Stimulated activated effector memory CD8-positive, alpha-beta T cell treated with anti-CD3 and anti-CD28 coated beads, Interleukin-12 subunit alpha, Interleukin-12 subunit beta, amount 100 ng/mL, for 72 hours (primary cell): ENCODE measurements at regions not wholly inside any gene's neighbourhood (a gene's known extent, or its start where the extent isn't known, plus 50 kb on each side); places are given as distances from the start of the nearest gene placed in this dataset.
"Not testable (repeated sequence)": the region's sequence is repeated elsewhere in the genome, so short reads cannot be mapped to it uniquely, and the experiment has no call there.

Source experiments
- ATAC-seq: fragments of 150-1000 bp; cut with Tn5 transposase; 2 replicates; pipeline ENCODE4 v1.10.0; 2021
- DNase-seq, 2 donors: peaks; one replicate each; pipeline ENCODE4 v3.0.0; 2021 to 2022; ENCODE audit warnings: low spot score in 2 of 2
- H3K27ac Mint-ChIP-seq: one replicate; pipeline ENCODE4 v1.8.0; 2022; ENCODE audit warnings: mild to moderate bottlenecking, mixed read lengths
- H3K36me3 Mint-ChIP-seq: one replicate; pipeline ENCODE4 v1.8.0; 2022; ENCODE audit warnings: mild to moderate bottlenecking, mixed read lengths
- H3K4me1 Mint-ChIP-seq: one replicate; pipeline ENCODE4 v1.8.0; 2022; ENCODE audit warnings: mixed read lengths
- H3K4me3 Mint-ChIP-seq: one replicate; pipeline ENCODE4 v1.8.0; 2022; ENCODE audit warnings: mild to moderate bottlenecking, mixed read lengths
- H3K9me3 Mint-ChIP-seq: one replicate; pipeline ENCODE4 v1.8.0; 2022; ENCODE audit warnings: mixed read lengths

DNA sequence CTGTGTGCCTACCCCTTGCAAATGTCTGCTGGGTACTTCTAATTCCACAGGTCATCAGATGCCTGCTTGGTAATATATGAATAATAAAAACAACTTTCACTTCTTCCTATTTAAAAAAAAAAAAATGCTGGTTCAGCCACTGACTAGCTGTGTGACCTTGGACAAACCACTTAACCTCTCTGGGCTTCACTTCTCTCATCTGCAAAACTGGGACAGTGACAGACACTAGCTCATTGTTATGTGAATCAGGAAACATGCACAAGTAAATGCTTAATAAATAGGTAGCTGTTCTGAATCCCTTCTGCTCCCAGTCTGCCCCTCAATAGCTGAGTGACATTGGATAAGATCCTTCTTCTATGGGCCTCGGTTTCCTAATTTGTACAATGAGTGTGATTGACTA is 62.6 kb upstream of the HAND1 start:
- H3K4me3 Mint-ChIP-seq: no peak overlapping the region
- DNase-seq: no peak

DNA sequence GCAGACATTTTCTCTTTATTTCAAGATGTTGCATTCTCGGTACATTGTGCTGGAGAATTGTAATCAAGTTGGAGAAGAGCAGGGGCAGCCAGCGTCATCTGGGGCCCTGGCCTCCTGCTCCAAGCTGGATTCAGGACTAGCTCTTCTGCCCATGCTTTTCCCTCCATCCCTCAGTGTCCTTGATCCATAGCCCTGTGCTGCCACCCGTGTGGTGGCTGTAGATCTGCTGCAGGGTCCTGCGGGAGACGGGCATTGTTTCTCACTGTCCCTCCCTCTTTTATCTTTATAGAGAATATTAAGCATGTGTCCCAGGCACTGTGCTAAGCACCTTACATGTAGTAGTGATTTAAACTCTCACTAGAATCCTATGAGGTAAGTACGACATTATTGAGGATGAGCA is 60.5 kb upstream of the HAND1 start:
- DNase-seq (no peak), ATAC-seq (peak; percentile 17)
- H3K27ac Mint-ChIP-seq: no peak overlapping the region
- H3K9me3 Mint-ChIP-seq: no peaks in the 10 kb centered on the region
- no peaks in the 10 kb centered on the region for H3K36me3 Mint-ChIP-seq
- H3K4me1 Mint-ChIP-seq: no peaks in the 10 kb centered on the region
- no peak overlapping the region for H3K4me3 Mint-ChIP-seq

More for the DNA sequence above, 62.6 kb upstream of the HAND1 start:
- no peaks in the 10 kb centered on the region for H3K36me3 Mint-ChIP-seq
- H3K4me1 Mint-ChIP-seq: no peaks in the 10 kb centered on the region
- no peak overlapping the region for H3K27ac Mint-ChIP-seq
- no peak for ATAC-seq
- no peaks in the 10 kb centered on the region for H3K9me3 Mint-ChIP-seq

DNA sequence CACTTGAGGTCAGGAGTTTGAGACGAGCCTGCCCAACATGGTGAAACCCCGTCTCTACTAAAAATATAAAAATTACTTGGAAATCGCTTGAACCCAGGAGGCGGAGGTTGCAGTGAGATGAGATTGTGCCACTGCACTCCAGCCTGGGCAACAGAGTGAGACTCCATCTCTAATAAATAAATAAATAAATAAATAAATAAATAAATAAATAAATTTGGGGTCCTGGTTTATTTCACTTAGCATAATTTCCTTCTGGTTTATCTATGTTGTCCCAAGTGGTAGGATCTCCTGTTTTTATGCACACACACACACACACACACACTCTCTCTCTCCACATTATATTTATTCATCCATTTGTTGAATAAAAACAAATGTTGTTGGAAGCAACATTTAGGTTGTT is 58.4 kb upstream of the HAND1 start:
- not testable (repeated sequence) for DNase-seq, H3K4me3 Mint-ChIP-seq, H3K4me1 Mint-ChIP-seq, ATAC-seq, H3K9me3 Mint-ChIP-seq, H3K27ac Mint-ChIP-seq, H3K36me3 Mint-ChIP-seq

DNA sequence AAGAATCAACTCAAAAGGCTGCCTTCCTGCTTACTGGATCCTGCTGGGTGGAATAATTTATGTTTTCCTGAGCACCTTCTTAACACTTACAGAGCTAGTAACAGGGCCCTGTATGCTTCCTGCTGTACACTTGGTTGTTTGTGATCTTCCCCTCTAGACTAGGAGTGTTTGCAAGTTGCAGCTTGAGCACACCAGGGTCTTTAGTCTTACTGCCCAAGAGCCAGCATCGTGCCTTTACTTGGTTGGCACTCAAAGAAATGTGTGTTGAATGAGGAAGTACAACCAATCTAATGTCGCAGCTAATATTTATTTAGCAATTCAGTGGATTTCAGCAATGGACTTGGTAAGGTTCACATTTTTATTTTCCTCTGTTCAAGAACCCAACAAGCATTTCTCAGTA is 57.5 kb upstream of the HAND1 start:
- Mint-ChIP-seq H3K36me3 (no peaks in the 10 kb centered on the region), H3K9me3 (peaks cover 3% of the 10 kb centered on the region), H3K4me1 (no peaks in the 10 kb centered on the region), H3K4me3 (no peak overlapping the region), H3K27ac (no peak overlapping the region)
- ATAC-seq: no peak
- DNase-seq: no peak

DNA sequence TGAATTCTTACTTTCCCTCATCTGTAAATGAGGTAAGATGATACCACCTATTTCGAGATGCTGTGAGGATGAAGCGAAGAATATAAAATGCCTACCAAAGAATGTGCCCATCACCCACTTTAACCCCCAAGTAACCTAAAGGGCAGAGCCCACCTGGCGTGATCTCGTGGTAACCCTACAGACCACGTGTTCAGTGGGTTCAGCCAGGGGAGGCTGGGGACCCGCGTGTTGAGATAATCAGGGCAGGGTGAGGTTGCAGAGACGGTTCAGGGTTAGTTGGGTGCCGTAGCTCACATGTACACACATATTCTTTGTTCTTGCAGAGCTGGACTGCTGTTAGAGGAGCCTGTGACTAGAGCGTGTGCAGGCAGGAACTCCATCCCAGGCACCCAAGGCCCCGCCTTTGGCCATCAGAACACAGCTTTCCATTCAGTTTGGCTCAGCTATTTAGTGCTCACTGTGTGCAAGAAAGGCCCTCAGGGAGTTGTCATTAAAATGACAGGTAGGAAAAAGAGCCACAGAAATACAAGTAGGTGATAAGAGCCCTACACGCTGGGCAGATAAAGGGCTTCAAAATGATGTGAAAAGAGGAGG is 56.5 kb upstream of the HAND1 start:
- Mint-ChIP-seq H3K4me1 (no peaks in the 10 kb centered on the region), H3K9me3 (peaks cover 3% of the 10 kb centered on the region), H3K36me3 (no peaks in the 10 kb centered on the region), H3K27ac (no peak overlapping the region), H3K4me3 (no peak overlapping the region)
- ATAC-seq (no peak), DNase-seq (no peak)

DNA sequence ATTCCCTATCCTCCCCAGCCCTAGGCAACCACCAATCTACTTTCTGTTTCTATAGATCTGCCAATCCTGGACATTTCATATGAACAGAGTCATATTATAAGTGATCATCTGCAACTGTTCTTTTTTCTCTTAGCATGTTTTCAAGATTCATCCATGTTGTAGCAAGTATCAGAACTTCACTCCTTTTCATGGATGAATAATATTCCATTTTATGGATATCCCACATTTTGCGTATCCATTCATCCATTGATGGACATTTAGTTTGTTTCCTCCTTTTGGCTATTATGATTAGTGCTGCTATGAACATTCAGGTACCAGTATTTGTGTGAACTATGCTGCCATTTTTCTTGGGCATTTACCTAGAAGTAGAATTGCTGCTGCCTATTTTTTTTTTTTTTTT is 51.3 kb upstream of the HAND1 start:
- ATAC-seq (no peak), DNase-seq (no peak)
- Mint-ChIP-seq H3K27ac (no peak overlapping the region), H3K4me1 (no peaks in the 10 kb centered on the region), H3K9me3 (peaks cover 3% of the 10 kb centered on the region), H3K36me3 (no peaks in the 10 kb centered on the region), H3K4me3 (no peak overlapping the region)

DNA sequence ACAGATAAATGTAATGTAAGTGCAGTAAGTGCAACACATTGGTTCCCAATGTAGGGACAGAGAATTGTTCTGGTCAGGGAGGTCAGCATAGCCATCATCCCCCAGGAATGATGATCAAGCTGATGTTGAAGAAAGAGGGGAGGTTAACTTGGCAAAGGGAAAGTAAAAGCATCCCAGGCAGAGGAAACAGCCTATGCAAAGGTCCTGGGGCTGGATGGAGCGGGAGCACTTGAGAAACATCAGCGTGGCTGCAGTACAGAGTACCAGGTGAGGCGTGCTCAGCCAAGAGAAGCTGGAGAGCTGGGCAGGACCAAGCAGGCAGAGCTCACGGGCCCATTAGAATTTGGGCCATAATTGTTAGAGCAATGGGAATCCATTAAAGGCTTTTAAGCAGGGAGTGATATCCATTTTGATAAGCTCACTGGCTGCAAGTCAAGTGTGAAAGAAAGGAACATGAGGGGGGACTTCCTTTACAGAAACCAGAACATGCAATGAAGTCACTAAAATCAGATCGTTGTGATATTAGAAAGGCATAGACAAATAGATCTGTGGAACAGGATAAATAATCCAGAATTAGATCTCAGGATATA is 50.1 kb upstream of the HAND1 start:
- no peak for ATAC-seq
- Mint-ChIP-seq H3K4me1 (no peaks in the 10 kb centered on the region), H3K27ac (no peak overlapping the region)

More for the DNA sequence above, 50.1 kb upstream of the HAND1 start:
- Mint-ChIP-seq H3K9me3 (peaks cover 2% of the 10 kb centered on the region), H3K4me3 (no peak overlapping the region), H3K36me3 (no peaks in the 10 kb centered on the region)
- no peak for DNase-seq
